Pulmonary artery endothelial cell (primary cell): ENCODE measurements at regions not wholly inside any gene's neighbourhood (a gene's known extent, or its start where the extent isn't known, plus 50 kb on each side); places are given as distances from the start of the nearest gene placed in this dataset.

Source experiments
- DNase-seq: peaks from one replicate; pipeline ENCODE4 v3.0.0-alpha.2; 2011; ENCODE audit warnings: low read depth, low spot score

- DNase-seq, result no peak
These were observed 300.0 kb upstream of the SP8 start for GRCh38 chr7:21086688-21087087.

- DNase-seq, result no peak
These were observed 303.0 kb upstream of the SP8 start for GRCh38 chr7:21089653-21090052.

GRCh38 chr7:21092766-21093702 lies 306.3 kb upstream of the SP8 start:
- DNase-seq, result no peak

- no peak for DNase-seq
These were observed 307.9 kb upstream of the SP8 start for GRCh38 chr7:21094589-21094988.

- no peak for DNase-seq
These were observed 312.7 kb upstream of the SP8 start for GRCh38 chr7:21099432-21099831.

GRCh38 chr7:21099955-21100354 lies 313.3 kb upstream of the SP8 start:
- no peak for DNase-seq

- no peak for DNase-seq
These were observed 314.9 kb upstream of the SP8 start for GRCh38 chr7:21101541-21101940.

- DNase-seq, result no peak
These were observed 316.9 kb upstream of the SP8 start for GRCh38 chr7:21103426-21104123.

GRCh38 chr7:21104124-21104500 lies 317.4 kb upstream of the SP8 start:
- no peak for DNase-seq

GRCh38 chr7:21106296-21106732 lies 319.6 kb upstream of the SP8 start:
- DNase-seq, result no peak

GRCh38 chr7:21107101-21107500 lies 320.4 kb upstream of the SP8 start:
- DNase-seq, result no peak

- DNase-seq, result no peak
These were observed 319.7 kb upstream of the SP4 start for GRCh38 chr7:21108182-21108581.

GRCh38 chr7:21113609-21114415 lies 314.1 kb upstream of the SP4 start:
- DNase-seq, result no peak

GRCh38 chr7:21123586-21123985 lies 304.3 kb upstream of the SP4 start:
- no peak for DNase-seq

GRCh38 chr7:21125297-21125696 lies 302.6 kb upstream of the SP4 start:
- DNase-seq, result no peak

GRCh38 chr7:21128062-21128817 lies 299.6 kb upstream of the SP4 start:
- DNase-seq, result no peak

- DNase-seq, result no peak
These were observed 296.0 kb upstream of the SP4 start for GRCh38 chr7:21131897-21132296.

- no peak for DNase-seq
These were observed 293.3 kb upstream of the SP4 start for GRCh38 chr7:21134631-21135030.

- DNase-seq, result no peak
These were observed 292.4 kb upstream of the SP4 start for GRCh38 chr7:21135437-21135836.

- DNase-seq, result no peak
These were observed 290.2 kb upstream of the SP4 start for GRCh38 chr7:21137640-21138039.

- no peak for DNase-seq
These were observed 287.3 kb upstream of the SP4 start for GRCh38 chr7:21140622-21141021.
